Testis (tissue), 2 donors: ENCODE measurements at regions not wholly inside any gene's neighbourhood (a gene's known extent, or its start where the extent isn't known, plus 50 kb on each side); places are given as distances from the start of the nearest gene placed in this dataset.

Experiments used
- DNase-seq: peaks from one replicate; pipeline ENCODE4 v3.0.0-alpha.2; 2019
- H3K27ac ChIP-seq, 2 donors: fragments of 200-600 bp; sonication (generic); one replicate each; pipeline ENCODE4 v1.5.1; 2019
- H3K27me3 ChIP-seq: fragments of 200-600 bp; sonication (generic); one replicate; pipeline ENCODE4 v1.5.1; 2019
- H3K36me3 ChIP-seq: fragments of 200-600 bp; sonication (generic); one replicate; pipeline ENCODE4 v1.5.1; 2017; ENCODE audit warnings: low read depth; ENCODE audit errors: missing control alignments
- H3K4me1 ChIP-seq: fragments of 200-600 bp; sonication (generic); one replicate; pipeline ENCODE4 v1.5.1; 2019
- H3K4me3 ChIP-seq, 2 donors: fragments of 200-600 bp; sonication (generic); one replicate each; pipeline ENCODE4 v1.5.1; 2017 to 2019
- H3K9me3 ChIP-seq: fragments of 200-600 bp; sonication (generic); one replicate; pipeline ENCODE4 v1.5.1; 2017
- CTCF ChIP-seq, 3 experiments: fragments of 450-650 bp in 2 of 3; fragments of 200-600 bp in 1 of 3; sonication (generic) in 1 of 3; IDR thresholded peaks; one replicate each; pipeline ENCODE4 v1.5.1; 2016 to 2019; ENCODE audit warnings: antibody characterized with exemption in 3 of 3, mild to moderate bottlenecking in 2 of 3, moderate library complexity in 1 of 3
- POLR2A ChIP-seq: fragments of 450-650 bp; IDR thresholded peaks from one replicate; pipeline ENCODE4 v1.6.1; 2017; ENCODE audit warnings: antibody characterized with exemption, mild to moderate bottlenecking, moderate library complexity
- WGBS, 2 donors: methylation state at CpG; one replicate each; pipeline ENCODE4 v1.1.5; 2018; 5-methylcytosine and 5-hydroxymethylcytosine counted together
- intact Hi-C: fragments of 100-400 bp; cut with DNase I; formaldehyde crosslinking; loops from one replicate; pipeline ENCODE4 v1.15.1; 2023; ENCODE audit warnings: low total_unique reads

- 67 to 89% methylated on average over 1 of the region's 1 CpG for WGBS, 2 donors
- intact Hi-C loops = no loop called here
- Histone ChIP-seq H3K27ac (no peak overlapping the region), H3K27me3 (no peaks in the 10 kb centered on the region), H3K4me3 (no peak overlapping the region), H3K4me1 (no peaks in the 10 kb centered on the region), H3K36me3 (no peaks in the 10 kb centered on the region), H3K9me3 (no peaks in the 10 kb centered on the region)
- no peak for TF ChIP-seq POLR2A
- TF ChIP-seq CTCF (IDR thresholded peaks at IDR 0.05) = no peak
- no peak for DNase-seq
Observed at GRCh38 chrX:35700121-35700520, 98.0 kb upstream of the MAGEB16 start.

GRCh38 chrX:35711281-35711680 is 86.9 kb upstream of the MAGEB16 start:
- Histone ChIP-seq H3K9me3 (no peaks in the 10 kb centered on the region), H3K4me3 (no peak overlapping the region), H3K36me3 (no peaks in the 10 kb centered on the region), H3K4me1 (no peaks in the 10 kb centered on the region), H3K27me3 (no peaks in the 10 kb centered on the region), H3K27ac (no peak overlapping the region)
- DNase-seq = no peak
- no peak for TF ChIP-seq CTCF (IDR thresholded peaks at IDR 0.05)
- no peak for TF ChIP-seq POLR2A
- intact Hi-C loops = no loop called here

- Histone ChIP-seq H3K4me1 (no peaks in the 10 kb centered on the region), H3K27ac (no peak overlapping the region), H3K4me3 (no peak overlapping the region), H3K9me3 (no peaks in the 10 kb centered on the region), H3K27me3 (no peaks in the 10 kb centered on the region), H3K36me3 (no peaks in the 10 kb centered on the region)
- no peak for DNase-seq
- WGBS, 2 donors = 77 to 81% methylated on average over 4 to 5 of the region's 5 CpGs
- TF ChIP-seq CTCF (IDR thresholded peaks at IDR 0.05) (no peak), POLR2A (no peak)
- intact Hi-C loops = no loop called here
Observed at GRCh38 chrX:35722128-35722527, 76.0 kb upstream of the MAGEB16 start.

- no peaks in the 10 kb centered on the region for H3K9me3 ChIP-seq
- 48 to 49% methylated on average over 2 of the region's 2 CpGs for WGBS, 2 donors
- H3K4me3 ChIP-seq = no peak overlapping the region
- no peaks in the 10 kb centered on the region for H3K27me3 ChIP-seq
- no peaks in the 10 kb centered on the region for H3K4me1 ChIP-seq
- H3K36me3 ChIP-seq = no peaks in the 10 kb centered on the region
- TF ChIP-seq CTCF (IDR thresholded peaks at IDR 0.05) (no peak), POLR2A (no peak)
- H3K27ac ChIP-seq = no peak overlapping the region
- peak; percentile 14 for DNase-seq
- intact Hi-C loops = no loop called here
Observed at GRCh38 chrX:35726176-35726575, 72.0 kb upstream of the MAGEB16 start.

- DNase-seq = no peak
- TF ChIP-seq CTCF (IDR thresholded peaks at IDR 0.05) = no peak
- no peak for TF ChIP-seq POLR2A
- Histone ChIP-seq H3K9me3 (no peaks in the 10 kb centered on the region), H3K4me3 (no peak overlapping the region), H3K36me3 (no peaks in the 10 kb centered on the region), H3K27me3 (no peaks in the 10 kb centered on the region), H3K4me1 (no peaks in the 10 kb centered on the region), H3K27ac (no peak overlapping the region)
- intact Hi-C loops = no loop called here
- 54 to 76% methylated on average over 2 to 3 of the region's 3 CpGs for WGBS, 2 donors
Observed at GRCh38 chrX:35728481-35728880, 69.7 kb upstream of the MAGEB16 start.
